K562 (cell line): ENCODE measurements at regions not wholly inside any gene's neighbourhood (a gene's known extent, or its start where the extent isn't known, plus 50 kb on each side); places are given as distances from the start of the nearest gene placed in this dataset.

Source experiments
- ATAC-seq: fragments of 200-7000 bp; cut with Tn5 transposase; 3 replicates; pipeline ENCODE4 v1.9.1; 2020; ENCODE audit warnings: moderate library complexity
- BruUV-seq: library from RNA; stranded (reverse); fragments of 400-500 nt; replicated peaks from 2 replicates; lab custom pipeline; 2021; lab: Mats Ljungman, UMichigan
- CTCF ChIA-PET: fragments of 300-600 bp; formaldehyde crosslinking; extraction: SDS; loops from one replicate; lab custom pipeline; 2021; ENCODE audit warnings: low intra/inter-chr PET ratio; lab: Yijun Ruan, JAX
- POLR2A ChIA-PET: fragments of 300-600, 350-650 bp; sonication (Branson Sonifier 250); formaldehyde crosslinking; extraction: SDS; loops from one replicate; lab custom pipeline; 2021; ENCODE audit warnings: antibody characterized with exemption, inconsistent platforms; lab: Yijun Ruan, JAX
- DNase-seq, 4 experiments: peaks; one replicate each; pipeline versions ENCODE4 v3.0.0 to v3.0.0-alpha.2; 2011 to 2018; ENCODE audit warnings: low spot score in 3 of 4, mixed read lengths in 3 of 4; ENCODE audit errors: extremely low read depth in 1 of 4
- FAIRE-seq: peaks from 2 replicates; lab custom pipeline; 2011; peaks lifted over from hg19 to GRCh38; lab: Jason Lieb, UNC
- H2AFZ ChIP-seq: 2 replicates; pipeline ENCODE4 v1.6.0; 2011; ENCODE audit warnings: low read depth, low read length, control low read depth, inconsistent platforms
- H3K27ac ChIP-seq: fragments of 200-600 bp; 3 replicates; pipeline ENCODE4 v1.8.0; 2011; ENCODE audit warnings: low read depth, mild to moderate bottlenecking, control low read depth, inconsistent platforms, low read length, moderate library complexity, mixed read lengths; ENCODE audit errors: extremely low read depth
- H3K27me3 ChIP-seq, 2 experiments: fragments of 300-600 bp in 1 of 2; 2 replicates in 1 of 2; 3 replicates in 1 of 2; pipeline versions ENCODE4 v1.6.0 to v1.8.0; 2011; ENCODE audit warnings: inconsistent platforms in 2 of 2, low read length in 2 of 2, mild to moderate bottlenecking in 1 of 2, mixed read lengths in 1 of 2, moderate library complexity in 1 of 2; ENCODE audit not compliant: control insufficient read depth in 2 of 2, insufficient read depth in 2 of 2
- H3K36me3 ChIP-seq: fragments of 300-600 bp; 3 replicates; pipeline ENCODE4 v1.8.0; 2011; ENCODE audit warnings: mild to moderate bottlenecking, low read length, inconsistent platforms; ENCODE audit not compliant: control insufficient read depth, insufficient read depth
- H3K4me1 ChIP-seq, 2 experiments: fragments of 200-600 bp in 1 of 2; replicated peaks in 1 of 2; 2 replicates in 1 of 2; 3 replicates in 1 of 2; pipeline versions ENCODE4 v1.5.1 to v1.8.0; 2011; ENCODE audit warnings: inconsistent platforms in 2 of 2, low read length in 2 of 2, mild to moderate bottlenecking in 1 of 2, mixed read lengths in 1 of 2, moderate library complexity in 1 of 2; ENCODE audit not compliant: control insufficient read depth in 2 of 2, insufficient read depth in 2 of 2
- H3K4me2 ChIP-seq: 2 replicates; pipeline ENCODE4 v1.6.1; 2011; ENCODE audit warnings: low read length, control low read depth, inconsistent platforms, mixed read lengths; ENCODE audit not compliant: insufficient read depth
- H3K4me3 ChIP-seq: fragments of 200-600 bp; sonication (generic), shearing (Covaris generic); 2 replicates; pipeline ENCODE4 v1.5.1; 2016; ENCODE audit warnings: control low read depth, inconsistent platforms
- H3K79me2 ChIP-seq: fragments of 200-600 bp; 3 replicates; pipeline ENCODE4 v1.8.0; 2011; ENCODE audit warnings: low read length, inconsistent platforms; ENCODE audit not compliant: control insufficient read depth, insufficient read depth
- H3K9ac ChIP-seq, 2 experiments: 2 replicates each; pipeline versions ENCODE4 v1.6.0 to v1.6.1; 2011; ENCODE audit warnings: low read depth in 2 of 2, low read length in 2 of 2, control low read depth in 1 of 2, inconsistent platforms in 1 of 2, mild to moderate bottlenecking in 1 of 2, mixed read lengths in 1 of 2; ENCODE audit not compliant: insufficient read depth in 1 of 2
- H3K9me1 ChIP-seq: one replicate; pipeline ENCODE4 v1.6.0; 2011; ENCODE audit warnings: inconsistent platforms, mild to moderate bottlenecking, low read length, moderate library complexity; ENCODE audit not compliant: control insufficient read depth, insufficient read depth
- H3K9me3 ChIP-seq: replicated peaks from 2 replicates; pipeline ENCODE4 v1.5.1; 2011; ENCODE audit warnings: low read depth, low read length, inconsistent platforms; ENCODE audit not compliant: control insufficient read depth, insufficient read depth
- H4K20me1 ChIP-seq: replicated peaks from 2 replicates; pipeline ENCODE4 v1.6.1; 2011; ENCODE audit warnings: low read length, inconsistent platforms, mixed read lengths; ENCODE audit not compliant: control insufficient read depth, insufficient read depth
- CXXC5 ChIP-seq: fragments of 250-450 bp; sonication (Bioruptor Pico); IDR thresholded peaks from 2 replicates; pipeline ENCODE4 v1.8.0; 2022; ENCODE audit warnings: inconsistent platforms, mild to moderate bottlenecking, moderate library complexity
- DPF2 ChIP-seq: fragments of 450-650 bp; IDR thresholded peaks from 2 replicates; pipeline ENCODE4 v1.6.1; 2016
- FOXA1 ChIP-seq: fragments of 450-650 bp; IDR thresholded peaks from 2 replicates; pipeline ENCODE4 v1.6.1; 2016; ENCODE audit warnings: mild to moderate bottlenecking, borderline replicate concordance
- FOXJ2 ChIP-seq: fragments of 200-800 bp; sonication (Bioruptor generic); IDR thresholded peaks from 2 replicates; pipeline ENCODE4 v1.6.1; 2016; ENCODE audit warnings: missing genetic modification characterization, missing compliant biosample characterization
- KLF1 ChIP-seq: fragments of 450-650 bp; IDR thresholded peaks from 2 replicates; pipeline ENCODE4 v1.6.1; 2016; ENCODE audit warnings: missing genetic modification characterization, missing compliant biosample characterization
- MIER1 ChIP-seq: fragments of 450-650 bp; IDR thresholded peaks from 2 replicates; pipeline ENCODE4 v1.6.1; 2016; ENCODE audit warnings: antibody characterized with exemption, mild to moderate bottlenecking, low read depth
- MXI1 ChIP-seq: IDR thresholded peaks from 2 replicates; pipeline ENCODE4 v1.6.1; 2011; ENCODE audit warnings: low read depth, mild to moderate bottlenecking, improper control_type of control experiment, low read length
- PCBP2 ChIP-seq: fragments of 200-400 bp; formaldehyde crosslinking; IDR thresholded peaks from 2 replicates; pipeline ENCODE4 v1.6.1; 2018; ENCODE audit warnings: low read length, low read depth, mild to moderate bottlenecking, moderate library complexity; ENCODE audit not compliant: poor library complexity, severe bottlenecking
- SMAD1 ChIP-seq: fragments of 150-350 bp; IDR thresholded peaks from 2 replicates; pipeline ENCODE4 v1.6.1; 2014; ENCODE audit warnings: low read length, low read depth; ENCODE audit not compliant: partially characterized antibody
- STAG1 ChIP-seq: sonication (generic); formaldehyde crosslinking; IDR thresholded peaks from 2 replicates; pipeline ENCODE4 v1.5.0; 2020; ENCODE audit warnings: missing genetic modification reagents, borderline replicate concordance
- ZC3H4 ChIP-seq: sonication (generic); formaldehyde crosslinking; IDR thresholded peaks from 2 replicates; pipeline ENCODE4 v1.9.0; 2021; ENCODE audit warnings: missing genetic modification reagents, borderline replicate concordance
- ZNF197 ChIP-seq: fragments of 200-800 bp; sonication (Bioruptor generic); IDR thresholded peaks from 2 replicates; pipeline ENCODE4 v1.6.1; 2016; ENCODE audit warnings: low read depth, missing genetic modification characterization, missing compliant biosample characterization
- ZNF253 ChIP-seq: fragments of 250-450 bp; sonication (Bioruptor Pico); conservative IDR thresholded peaks from 2 replicates; pipeline ENCODE4 v1.6.1; 2021; ENCODE audit warnings: mild to moderate bottlenecking
- WGBS: fragments of 100-300 bp; shearing (Covaris generic); methylation state at CpG from one replicate; pipeline ENCODE4 v1.1.6; 2016; ENCODE audit warnings: low coverage, mixed read lengths; ENCODE audit not compliant: insufficient coverage; ENCODE audit errors: missing lambda C conversion rate; 5-methylcytosine and 5-hydroxymethylcytosine counted together
- in situ Hi-C: fragments of 300-500 bp; cut with MboI; formaldehyde crosslinking; loops from 4 replicates; pipeline ENCODE4 v1.15.0; 2018; ENCODE audit warnings: inconsistent platforms, mixed read lengths
- intact Hi-C: fragments of 100-400 bp; cut with micrococcal nuclease; formaldehyde crosslinking; loops from 2 replicates; pipeline ENCODE4 v1.14.2; 2022
- TF ChIP-seq, protein P1 (sequence below): IDR thresholded peaks from 2 replicates; pipeline ENCODE4 v1.6.1; 2011; ENCODE audit not compliant: insufficient read length; ENCODE audit errors: extremely low read depth

DNA sequence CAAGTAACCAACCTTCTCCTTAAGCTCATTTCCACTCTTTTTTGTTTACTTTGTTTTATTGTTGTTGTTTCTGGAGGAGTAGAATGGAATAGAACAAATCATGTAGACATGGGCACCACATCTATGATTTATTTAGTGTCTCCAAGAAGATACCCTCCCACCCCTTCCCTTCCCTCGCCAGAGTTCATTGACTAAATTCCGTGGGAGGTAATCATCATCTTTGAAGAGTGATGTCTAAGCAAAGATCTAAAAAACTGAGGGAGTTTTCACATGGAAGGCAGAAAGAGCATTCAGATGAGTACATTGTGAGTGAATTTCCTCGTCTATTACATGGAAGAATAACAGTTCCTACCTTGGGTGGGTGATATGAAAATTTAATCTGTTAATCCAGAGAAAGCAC, 136.2 kb downstream of the SEC16B start:
- no peaks in the 10 kb centered on the region for H3K27me3 ChIP-seq
- no peak overlapping the region for H3K27ac ChIP-seq
- H3K9me1 ChIP-seq: no peaks in the 10 kb centered on the region
- H3K79me2 ChIP-seq: no peaks in the 10 kb centered on the region
- no peaks in the 10 kb centered on the region for H3K36me3 ChIP-seq
- ChIA-PET POLR2A (no interaction called here), CTCF (no interaction called here)
- BruUV-seq: no TSS peak
- TF ChIP-seq MIER1 (no peak), ZNF197 (CRISPR knock-in tag) (no peak), STAG1 (CRISPR knock-in tag) (no peak), DPF2 (no peak), KLF1 (tag) (no peak), SMAD1 (no peak), PCBP2 (no peak)
- in situ Hi-C loops (no loop called here), intact Hi-C loops (no loop called here)
- no peaks in the 10 kb centered on the region for H4K20me1 ChIP-seq
- H3K4me3 ChIP-seq: no peak overlapping the region
- no peaks in the 10 kb centered on the region for H3K4me1 ChIP-seq
- DNase-seq (no peak), ATAC-seq (no peak), FAIRE-seq (no peak)
- no peak overlapping the region for H3K4me2 ChIP-seq
- no peak overlapping the region for H3K9ac ChIP-seq
- WGBS: 0% methylated on average over 3 of the region's 3 CpGs
- no peak overlapping the region for H2AFZ ChIP-seq
- H3K9me3 ChIP-seq: no peaks in the 10 kb centered on the region

DNA sequence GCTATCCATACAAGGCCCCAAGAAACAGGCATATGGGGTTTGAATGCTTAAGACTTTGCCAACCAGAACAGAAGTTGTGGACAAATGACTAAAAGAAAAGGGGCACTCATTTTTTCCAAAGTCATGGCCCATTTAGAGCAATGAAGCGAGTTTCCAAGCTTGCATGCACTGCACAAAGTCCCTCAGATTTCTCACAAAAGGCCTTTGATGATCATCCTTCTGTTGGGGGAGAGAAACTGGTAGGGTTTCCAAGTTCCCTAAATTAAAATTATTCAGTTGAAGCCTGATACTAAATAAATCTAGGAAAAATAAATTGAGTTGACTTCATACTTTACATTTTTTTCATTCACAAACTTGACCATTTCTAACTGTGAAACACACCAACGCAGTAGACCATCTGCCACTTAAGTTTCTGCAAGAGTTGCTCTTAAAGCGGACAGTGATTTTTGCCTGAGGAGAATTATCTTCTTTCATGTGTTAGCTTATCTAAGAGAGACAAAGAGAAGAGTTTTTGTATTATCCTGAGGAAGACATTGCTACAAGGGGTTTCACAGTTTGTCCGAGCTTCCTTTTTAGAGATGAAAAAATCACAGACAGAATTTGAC, 139.2 kb downstream of the SEC16B start:
- Histone ChIP-seq H3K36me3 (no peaks in the 10 kb centered on the region), H3K4me2 (no peak overlapping the region), H3K9ac (no peak overlapping the region), H3K4me1 (no peaks in the 10 kb centered on the region), H2AFZ (no peak overlapping the region), H3K27me3 (no peaks in the 10 kb centered on the region), H4K20me1 (no peaks in the 10 kb centered on the region), H3K79me2 (no peaks in the 10 kb centered on the region), H3K27ac (no peak overlapping the region), H3K9me3 (no peaks in the 10 kb centered on the region), H3K9me1 (no peaks in the 10 kb centered on the region), H3K4me3 (no peak overlapping the region)
- ATAC-seq: no peak
- in situ Hi-C loops (no loop called here), intact Hi-C loops (no loop called here)
- no peak for FAIRE-seq
- ChIA-PET CTCF (no interaction called here), POLR2A (no interaction called here)
- WGBS: 1% methylated on average over 4 of the region's 4 CpGs
- BruUV-seq: no TSS peak
- no peak for DNase-seq
- TF ChIP-seq FOXJ2 (no peak), CXXC5 (CRISPR knock-in tag) (no peak), MXI1 (no peak), ZC3H4 (CRISPR knock-in tag) (no peak), ZNF253 (CRISPR knock-in tag) (no peak), FOXA1 (no peak)
- TF ChIP-seq, protein P1, sequence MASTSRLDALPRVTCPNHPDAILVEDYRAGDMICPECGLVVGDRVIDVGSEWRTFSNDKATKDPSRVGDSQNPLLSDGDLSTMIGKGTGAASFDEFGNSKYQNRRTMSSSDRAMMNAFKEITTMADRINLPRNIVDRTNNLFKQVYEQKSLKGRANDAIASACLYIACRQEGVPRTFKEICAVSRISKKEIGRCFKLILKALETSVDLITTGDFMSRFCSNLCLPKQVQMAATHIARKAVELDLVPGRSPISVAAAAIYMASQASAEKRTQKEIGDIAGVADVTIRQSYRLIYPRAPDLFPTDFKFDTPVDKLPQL: no peak
